ENCODE measurements at regions not wholly inside any gene's neighbourhood (a gene's known extent, or its start where the extent isn't known, plus 50 kb on each side); places are given as distances from the start of the nearest gene placed in this dataset.
"Not testable (repeated sequence)": the region's sequence is repeated elsewhere in the genome, so short reads cannot be mapped to it uniquely, and the experiment has no call there.

DNA sequence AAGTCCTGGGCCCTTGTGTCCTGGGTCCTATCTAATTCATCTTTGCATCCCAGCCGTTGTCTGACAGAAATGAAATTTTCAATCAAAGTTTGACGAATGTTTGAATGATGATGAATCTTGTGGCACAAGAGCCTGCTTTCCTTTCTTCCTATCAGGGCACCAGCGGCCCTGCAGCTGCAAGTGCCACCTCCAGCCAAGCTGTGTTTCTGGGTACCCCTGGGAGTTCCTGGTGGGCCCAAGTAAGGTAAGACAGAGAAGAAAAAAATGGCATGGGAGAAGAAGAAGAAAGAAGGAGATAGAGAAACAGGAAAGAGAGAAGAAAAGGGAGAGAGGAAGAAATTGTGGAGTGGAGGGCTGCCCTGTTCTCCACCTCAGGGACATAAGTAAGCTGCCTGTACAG is 782.1 kb upstream of the TPTE start:
- no peak for DNase-seq
- no peak overlapping the region for H3K4me3 ChIP-seq
- H3K9me3 ChIP-seq = peaks cover 0 to 30% (median 3%) of the 10 kb centered on the region in 4 donors
- no peaks in the 10 kb centered on the region for H3K36me3 ChIP-seq
- no peaks in the 10 kb centered on the region for H3K27me3 ChIP-seq
- H3K27ac ChIP-seq = no peak overlapping the region
- TF ChIP-seq POLR2A (IDR thresholded peaks at IDR 0.05) = no peak
- TF ChIP-seq, protein P1, sequence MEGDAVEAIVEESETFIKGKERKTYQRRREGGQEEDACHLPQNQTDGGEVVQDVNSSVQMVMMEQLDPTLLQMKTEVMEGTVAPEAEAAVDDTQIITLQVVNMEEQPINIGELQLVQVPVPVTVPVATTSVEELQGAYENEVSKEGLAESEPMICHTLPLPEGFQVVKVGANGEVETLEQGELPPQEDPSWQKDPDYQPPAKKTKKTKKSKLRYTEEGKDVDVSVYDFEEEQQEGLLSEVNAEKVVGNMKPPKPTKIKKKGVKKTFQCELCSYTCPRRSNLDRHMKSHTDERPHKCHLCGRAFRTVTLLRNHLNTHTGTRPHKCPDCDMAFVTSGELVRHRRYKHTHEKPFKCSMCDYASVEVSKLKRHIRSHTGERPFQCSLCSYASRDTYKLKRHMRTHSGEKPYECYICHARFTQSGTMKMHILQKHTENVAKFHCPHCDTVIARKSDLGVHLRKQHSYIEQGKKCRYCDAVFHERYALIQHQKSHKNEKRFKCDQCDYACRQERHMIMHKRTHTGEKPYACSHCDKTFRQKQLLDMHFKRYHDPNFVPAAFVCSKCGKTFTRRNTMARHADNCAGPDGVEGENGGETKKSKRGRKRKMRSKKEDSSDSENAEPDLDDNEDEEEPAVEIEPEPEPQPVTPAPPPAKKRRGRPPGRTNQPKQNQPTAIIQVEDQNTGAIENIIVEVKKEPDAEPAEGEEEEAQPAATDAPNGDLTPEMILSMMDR (IDR thresholded peaks at IDR 0.05) = no peak
- no peaks in the 10 kb centered on the region for H3K4me1 ChIP-seq

DNA sequence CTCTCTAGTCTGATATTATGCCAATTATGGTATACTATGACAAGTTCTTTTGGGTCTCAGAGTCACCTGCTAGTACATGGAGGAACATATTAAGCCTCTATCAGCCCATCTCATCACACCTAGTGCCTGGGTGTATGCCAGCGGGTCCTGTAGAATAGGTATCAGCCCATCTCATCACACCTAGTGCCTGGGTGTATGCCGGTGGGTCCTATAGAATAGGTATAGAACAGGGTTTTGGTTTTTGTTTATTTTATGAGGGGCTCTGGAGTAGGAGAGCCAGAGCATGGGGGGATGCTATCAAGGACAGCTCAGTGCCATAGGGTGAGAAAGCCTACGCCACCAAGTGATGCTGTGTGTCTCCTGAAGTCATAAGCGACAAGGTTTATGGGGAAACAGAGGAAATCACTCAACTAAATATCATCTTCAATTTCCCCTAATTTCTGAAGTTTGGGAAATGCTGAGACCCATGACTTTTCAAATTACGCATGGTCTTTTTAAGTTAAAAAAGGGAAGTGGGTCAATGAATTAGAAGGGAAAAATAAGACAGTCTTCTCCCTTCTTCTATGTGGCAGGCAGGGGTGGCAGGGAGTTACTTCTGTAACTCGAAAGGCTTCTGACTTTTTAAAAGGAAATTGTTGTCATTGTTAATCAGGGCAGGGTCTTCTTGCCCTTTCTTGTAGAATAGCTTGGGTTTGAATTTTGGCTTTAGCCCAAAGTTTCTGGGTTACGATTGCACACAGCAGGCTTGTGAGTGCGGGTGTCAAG is 781.0 kb upstream of the TPTE start:
- H3K27ac ChIP-seq, H3K4me3 ChIP-seq, H3K27me3 ChIP-seq, DNase-seq, H3K4me1 ChIP-seq, H3K36me3 ChIP-seq: not testable (repeated sequence)
- peaks cover 0 to 30% (median 1%) of the 10 kb centered on the region in 4 donors for H3K9me3 ChIP-seq

GRCh38 chr21:9740991-9741742 is 780.2 kb upstream of the TPTE start:
- H3K9me3 ChIP-seq = peaks cover 0 to 26% (median 0%) of the 10 kb centered on the region in 4 donors
- not testable (repeated sequence) for H3K4me3 ChIP-seq, H3K4me1 ChIP-seq, H3K27me3 ChIP-seq, DNase-seq, H3K27ac ChIP-seq, H3K36me3 ChIP-seq

- not testable (repeated sequence) for H3K27me3 ChIP-seq, DNase-seq, H3K4me3 ChIP-seq, H3K4me1 ChIP-seq, H3K27ac ChIP-seq, H3K36me3 ChIP-seq
- H3K9me3 ChIP-seq = peaks cover 0 to 11% (median 0%) of the 10 kb centered on the region in 4 donors
Measured at GRCh38 chr21:9743566-9743965, 777.8 kb upstream of the TPTE start.

- H3K27me3 ChIP-seq, H3K4me3 ChIP-seq, DNase-seq, H3K36me3 ChIP-seq, H3K4me1 ChIP-seq, H3K27ac ChIP-seq: not testable (repeated sequence)
- peaks cover 0 to 11% (median 0%) of the 10 kb centered on the region in 4 donors for H3K9me3 ChIP-seq
Measured at GRCh38 chr21:9744166-9744565, 777.2 kb upstream of the TPTE start.

- H3K27ac ChIP-seq, H3K36me3 ChIP-seq, H3K27me3 ChIP-seq, DNase-seq, H3K4me3 ChIP-seq, H3K4me1 ChIP-seq: not testable (repeated sequence)
- H3K9me3 ChIP-seq = peaks cover 0 to 11% (median 0%) of the 10 kb centered on the region in 4 donors
Measured at GRCh38 chr21:9744593-9744992, 776.8 kb upstream of the TPTE start.

- not testable (repeated sequence) for H3K27ac ChIP-seq, H3K4me3 ChIP-seq, DNase-seq, H3K27me3 ChIP-seq, H3K4me1 ChIP-seq, H3K36me3 ChIP-seq
- peaks cover 0 to 11% (median 2%) of the 10 kb centered on the region in 4 donors for H3K9me3 ChIP-seq
Measured at GRCh38 chr21:9745457-9746108, 775.8 kb upstream of the TPTE start.

- not testable (repeated sequence) for H3K4me3 ChIP-seq, H3K4me1 ChIP-seq, H3K36me3 ChIP-seq, H3K27ac ChIP-seq, DNase-seq, H3K27me3 ChIP-seq
- peaks cover 0 to 18% (median 5%) of the 10 kb centered on the region in 4 donors for H3K9me3 ChIP-seq
Measured at GRCh38 chr21:9746311-9746710, 775.1 kb upstream of the TPTE start.

DNA sequence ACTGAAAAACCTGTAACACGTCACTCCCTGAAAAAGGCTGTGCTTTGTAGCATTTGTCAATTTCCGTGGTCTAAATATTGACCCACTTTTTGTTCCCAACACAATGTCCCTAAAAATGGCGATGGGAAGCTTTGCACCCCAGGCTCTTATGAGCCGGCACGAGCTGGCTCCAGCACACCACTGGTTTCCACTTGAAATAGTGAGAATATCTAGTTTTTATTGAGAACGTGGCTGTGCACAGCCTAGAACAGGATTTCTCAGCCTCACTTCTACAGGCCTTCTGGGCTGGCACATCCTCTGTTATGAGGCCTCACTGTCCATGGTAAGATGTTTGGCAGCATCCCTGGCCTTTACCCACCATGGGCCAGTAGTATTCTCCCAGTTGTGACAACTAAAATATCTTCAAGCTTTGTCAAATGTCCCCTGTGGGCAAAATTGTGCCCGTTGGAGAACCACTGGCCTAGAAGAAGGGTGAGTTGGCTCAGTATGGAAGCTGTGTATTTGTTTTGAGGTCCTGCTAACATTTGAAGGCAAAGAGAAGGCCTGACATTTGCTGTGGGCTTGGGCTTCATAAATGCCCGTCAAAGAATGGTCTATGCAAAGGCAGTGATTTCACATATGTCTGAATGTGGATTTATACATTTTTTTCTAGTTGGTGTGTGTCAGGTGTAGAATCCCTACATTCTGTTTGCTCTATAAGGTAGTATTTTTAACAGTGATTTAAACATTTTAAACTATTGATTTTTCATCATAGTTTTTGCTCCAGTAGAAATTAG is 774.4 kb upstream of the TPTE start:
- not testable (repeated sequence) for H3K27me3 ChIP-seq

DNA sequence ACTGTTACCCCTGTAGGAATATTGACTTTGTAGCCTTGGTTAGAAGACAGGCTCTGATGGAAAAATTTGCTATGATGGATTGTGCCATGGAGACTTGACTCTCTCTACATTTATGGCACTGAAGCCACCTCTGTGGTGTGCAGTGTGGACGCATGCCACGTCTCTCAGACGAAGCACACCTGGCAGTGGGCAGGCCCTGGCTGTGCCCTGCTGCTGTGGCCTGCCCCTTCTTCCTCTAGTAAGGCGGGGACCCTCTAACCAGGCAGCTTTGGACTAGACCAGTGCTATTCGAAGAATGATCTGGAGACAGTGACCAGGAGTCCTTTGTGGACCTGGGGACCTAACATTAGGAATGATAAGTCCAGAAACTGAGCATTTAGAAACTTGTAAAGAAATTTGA is 773.5 kb upstream of the TPTE start:
- not testable (repeated sequence) for H3K4me3 ChIP-seq, H3K27ac ChIP-seq, DNase-seq, H3K36me3 ChIP-seq, H3K4me1 ChIP-seq, H3K27me3 ChIP-seq
- H3K9me3 ChIP-seq = peaks cover 0 to 20% (median 5%) of the 10 kb centered on the region in 4 donors

More for the DNA sequence above, 774.4 kb upstream of the TPTE start:
- not testable (repeated sequence) for H3K27ac ChIP-seq, DNase-seq, H3K4me3 ChIP-seq, H3K4me1 ChIP-seq, H3K36me3 ChIP-seq
- H3K9me3 ChIP-seq = peaks cover 0 to 19% (median 5%) of the 10 kb centered on the region in 4 donors

GRCh38 chr21:9748451-9748850 is 772.9 kb upstream of the TPTE start:
- not testable (repeated sequence) for H3K27ac ChIP-seq, H3K36me3 ChIP-seq, H3K4me3 ChIP-seq, H3K4me1 ChIP-seq, H3K27me3 ChIP-seq, DNase-seq
- H3K9me3 ChIP-seq = peaks cover 0 to 21% (median 5%) of the 10 kb centered on the region in 4 donors

DNA sequence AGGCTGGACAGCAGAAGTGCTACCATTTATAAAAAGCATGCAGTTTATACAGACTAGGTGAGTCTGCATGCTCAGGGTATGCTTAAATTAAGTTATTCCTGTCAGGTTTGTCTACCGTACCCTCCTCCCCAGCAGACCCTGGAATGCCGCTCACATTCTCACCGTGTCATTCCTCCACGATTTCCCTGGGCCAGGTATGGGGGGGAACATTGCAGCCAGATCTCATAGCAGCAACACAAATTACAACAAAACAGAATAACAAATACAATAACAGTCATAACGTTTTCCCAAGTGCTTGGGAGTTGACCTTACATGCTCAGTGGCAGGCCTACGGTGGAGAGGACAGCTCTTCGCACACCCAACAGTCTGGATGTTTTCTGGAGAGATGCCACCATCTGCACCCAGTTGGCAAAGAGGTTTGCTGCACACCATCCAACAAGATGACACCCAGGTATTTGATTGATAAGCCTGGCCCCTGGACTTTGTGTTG is 771.6 kb upstream of the TPTE start:
- not testable (repeated sequence) for DNase-seq, H3K27ac ChIP-seq, H3K36me3 ChIP-seq, H3K4me3 ChIP-seq, H3K27me3 ChIP-seq, H3K4me1 ChIP-seq
- peaks cover 0 to 16% (median 5%) of the 10 kb centered on the region in 4 donors for H3K9me3 ChIP-seq

Measured in Peyer's patch (tissue), 4 donors.